ENCODE measurements at regions not wholly inside any gene's neighbourhood (a gene's known extent, or its start where the extent isn't known, plus 50 kb on each side); places are given as distances from the start of the nearest gene placed in this dataset.

DNA sequence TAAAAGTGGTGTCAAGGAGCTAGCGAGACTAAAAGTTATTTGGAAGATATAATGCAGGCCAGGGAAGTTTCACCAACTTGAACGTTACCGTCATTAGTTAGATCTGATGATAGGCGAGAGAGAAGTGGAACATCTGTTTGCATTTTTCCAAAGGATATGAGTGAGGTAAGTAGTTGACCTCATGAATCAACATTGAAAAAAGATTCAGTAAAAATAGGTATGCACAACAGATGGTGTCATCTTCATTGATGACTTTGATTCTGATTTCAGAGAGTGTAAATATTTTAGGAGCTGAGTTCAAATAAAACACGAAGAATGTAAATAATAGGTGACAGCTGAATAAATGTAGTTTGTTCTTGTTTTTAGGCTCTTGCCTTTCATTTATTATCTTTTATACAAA, 998.9 kb upstream of the CDH6 start:
- H3K4me3 ChIP-seq (replicated peaks; ENCODE audit: low read depth, low read length) = no peak overlapping the region
- TF ChIP-seq, protein P1, sequence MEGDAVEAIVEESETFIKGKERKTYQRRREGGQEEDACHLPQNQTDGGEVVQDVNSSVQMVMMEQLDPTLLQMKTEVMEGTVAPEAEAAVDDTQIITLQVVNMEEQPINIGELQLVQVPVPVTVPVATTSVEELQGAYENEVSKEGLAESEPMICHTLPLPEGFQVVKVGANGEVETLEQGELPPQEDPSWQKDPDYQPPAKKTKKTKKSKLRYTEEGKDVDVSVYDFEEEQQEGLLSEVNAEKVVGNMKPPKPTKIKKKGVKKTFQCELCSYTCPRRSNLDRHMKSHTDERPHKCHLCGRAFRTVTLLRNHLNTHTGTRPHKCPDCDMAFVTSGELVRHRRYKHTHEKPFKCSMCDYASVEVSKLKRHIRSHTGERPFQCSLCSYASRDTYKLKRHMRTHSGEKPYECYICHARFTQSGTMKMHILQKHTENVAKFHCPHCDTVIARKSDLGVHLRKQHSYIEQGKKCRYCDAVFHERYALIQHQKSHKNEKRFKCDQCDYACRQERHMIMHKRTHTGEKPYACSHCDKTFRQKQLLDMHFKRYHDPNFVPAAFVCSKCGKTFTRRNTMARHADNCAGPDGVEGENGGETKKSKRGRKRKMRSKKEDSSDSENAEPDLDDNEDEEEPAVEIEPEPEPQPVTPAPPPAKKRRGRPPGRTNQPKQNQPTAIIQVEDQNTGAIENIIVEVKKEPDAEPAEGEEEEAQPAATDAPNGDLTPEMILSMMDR (IDR thresholded peaks at IDR 0.05; ENCODE audit: insufficient read depth, low read length, poor library complexity, severe bottlenecking) = no peak
- H3K36me3 ChIP-seq (ENCODE audit: control insufficient read depth, insufficient read depth, low read length) = no peaks in the 10 kb centered on the region
- no peak for DNase-seq (ENCODE audit: extremely low read depth, insufficient read length)
- no peaks in the 10 kb centered on the region for H3K27me3 ChIP-seq (replicated peaks; ENCODE audit: control insufficient read depth, insufficient read depth, low read length)

DNA sequence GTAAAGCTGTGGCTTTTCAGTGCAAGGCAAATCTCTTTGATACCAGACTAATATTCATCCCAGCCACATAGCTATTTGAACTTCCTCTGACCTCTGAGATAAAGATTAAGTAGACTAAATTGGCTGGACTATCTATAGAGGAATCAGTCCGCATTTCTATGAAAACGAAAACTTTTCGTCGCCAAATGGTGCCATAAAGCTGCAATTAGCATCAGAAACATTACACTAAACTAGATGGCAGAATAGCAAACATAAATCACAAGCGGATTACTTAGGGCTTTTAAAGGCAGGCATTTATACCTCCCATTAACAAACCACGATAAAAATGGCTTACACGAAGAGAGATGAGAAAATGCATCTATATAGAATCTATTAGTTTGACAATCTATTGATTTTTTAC, 1009.7 kb upstream of the CDH6 start:
- DNase-seq (ENCODE audit: extremely low read depth, insufficient read length) = no peak
- TF ChIP-seq, protein P1 (IDR thresholded peaks at IDR 0.05; ENCODE audit: insufficient read depth, low read length, poor library complexity, severe bottlenecking) = no peak
- H3K27me3 ChIP-seq (replicated peaks; ENCODE audit: control insufficient read depth, insufficient read depth, low read length) = no peaks in the 10 kb centered on the region

DNA sequence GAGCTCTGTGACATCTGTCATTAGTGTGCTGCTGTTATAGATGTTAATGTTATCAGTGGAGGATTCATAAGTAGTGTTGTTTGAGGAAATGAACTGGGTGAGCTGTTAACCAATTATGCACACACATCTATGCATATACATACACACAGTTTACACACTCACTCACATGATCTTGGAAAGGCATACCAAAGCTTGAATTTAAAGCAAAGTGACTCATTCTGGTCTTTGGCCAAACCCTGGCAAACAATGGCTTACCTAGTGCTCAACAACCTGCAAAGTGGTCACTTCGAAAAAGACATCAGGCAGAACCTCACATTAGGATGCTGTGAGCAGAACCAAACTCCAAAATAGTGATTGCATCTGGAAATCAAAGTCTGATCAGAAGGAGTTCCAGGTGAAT, 1037.3 kb upstream of the CDH6 start:
- TF ChIP-seq, protein P1 (IDR thresholded peaks at IDR 0.05; ENCODE audit: insufficient read depth, low read length, poor library complexity, severe bottlenecking) = no peak
- no peaks in the 10 kb centered on the region for H3K27me3 ChIP-seq (replicated peaks; ENCODE audit: control insufficient read depth, insufficient read depth, low read length)
- no peak overlapping the region for H3K4me3 ChIP-seq (replicated peaks; ENCODE audit: low read depth, low read length)
- no peaks in the 10 kb centered on the region for H3K36me3 ChIP-seq (ENCODE audit: control insufficient read depth, insufficient read depth, low read length)
- no peak for DNase-seq (ENCODE audit: extremely low read depth, insufficient read length)

More for the DNA sequence above, 1009.7 kb upstream of the CDH6 start:
- Histone ChIP-seq H3K36me3 (ENCODE audit: control insufficient read depth, insufficient read depth, low read length) (no peaks in the 10 kb centered on the region), H3K4me3 (replicated peaks; ENCODE audit: low read depth, low read length) (no peak overlapping the region)

DNA sequence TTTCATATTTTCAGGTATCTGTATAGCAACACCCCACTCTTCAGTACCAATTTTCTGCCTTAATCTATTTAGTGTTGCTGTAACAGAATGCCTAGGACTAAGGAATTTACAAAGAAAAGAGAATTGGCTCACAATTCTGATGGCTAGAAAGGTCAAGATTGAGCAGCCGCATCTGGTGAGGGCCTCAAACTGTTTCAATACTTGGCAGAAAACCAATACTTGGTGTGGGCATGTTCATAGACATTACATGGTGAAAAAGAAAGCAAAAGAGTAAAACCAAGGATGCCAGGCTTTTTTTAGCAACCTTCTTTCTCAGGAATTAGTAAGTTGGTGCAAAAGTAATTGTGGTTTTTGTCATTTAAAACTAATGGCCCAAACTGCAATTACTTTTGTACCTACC, 1041.1 kb upstream of the CDH6 start:
- H3K4me3 ChIP-seq (replicated peaks; ENCODE audit: low read depth, low read length) = no peak overlapping the region
- TF ChIP-seq, protein P1 (IDR thresholded peaks at IDR 0.05; ENCODE audit: insufficient read depth, low read length, poor library complexity, severe bottlenecking) = no peak
- DNase-seq (ENCODE audit: extremely low read depth, insufficient read length) = no peak
- H3K27me3 ChIP-seq (replicated peaks; ENCODE audit: control insufficient read depth, insufficient read depth, low read length) = no peaks in the 10 kb centered on the region
- H3K36me3 ChIP-seq (ENCODE audit: control insufficient read depth, insufficient read depth, low read length) = no peaks in the 10 kb centered on the region

DNA sequence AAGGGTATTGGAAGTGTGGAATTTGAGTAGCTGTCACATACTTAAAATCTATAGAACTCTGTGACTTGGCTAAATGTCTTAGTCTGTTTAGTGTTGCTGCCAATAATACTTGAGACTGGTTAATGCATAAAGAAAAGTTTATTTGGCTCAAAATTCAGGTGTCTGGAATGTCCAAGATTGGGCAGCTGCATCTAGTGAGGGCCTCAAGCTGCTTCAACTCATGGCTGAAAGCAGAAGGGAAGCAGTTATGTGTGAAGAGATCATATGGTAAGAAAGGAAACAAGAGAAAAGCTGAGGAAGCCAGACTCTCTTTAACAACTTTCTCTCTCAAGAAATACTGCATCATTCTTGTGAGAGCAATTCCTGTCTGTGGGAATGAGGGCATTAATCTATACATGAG, 1043.3 kb upstream of the CDH6 start:
- Histone ChIP-seq H3K4me3 (replicated peaks; ENCODE audit: low read depth, low read length) (no peak overlapping the region), H3K27me3 (replicated peaks; ENCODE audit: control insufficient read depth, insufficient read depth, low read length) (no peaks in the 10 kb centered on the region), H3K36me3 (ENCODE audit: control insufficient read depth, insufficient read depth, low read length) (no peaks in the 10 kb centered on the region)
- no peak for DNase-seq (ENCODE audit: extremely low read depth, insufficient read length)
- TF ChIP-seq, protein P1 (IDR thresholded peaks at IDR 0.05; ENCODE audit: insufficient read depth, low read length, poor library complexity, severe bottlenecking) = no peak

DNA sequence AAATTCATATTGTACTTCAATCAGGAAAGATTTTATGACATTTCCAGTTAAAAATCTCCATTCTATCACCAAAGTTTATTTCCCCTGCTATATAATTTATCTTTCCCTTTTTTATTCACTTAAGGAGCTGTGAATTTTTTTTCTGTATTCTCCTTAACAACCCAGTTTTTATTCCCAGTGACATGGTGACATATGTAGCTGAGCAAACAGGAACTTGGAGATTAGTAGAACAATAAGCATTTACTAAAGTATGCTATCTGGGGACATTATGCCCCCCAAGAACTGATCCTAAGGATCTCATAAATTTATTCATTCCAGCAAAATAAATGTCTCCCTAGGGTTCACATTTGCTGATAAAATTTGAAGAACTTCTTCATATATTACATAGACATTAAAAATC, 1044.0 kb upstream of the CDH6 start:
- DNase-seq (ENCODE audit: extremely low read depth, insufficient read length) = no peak
- Histone ChIP-seq H3K27me3 (replicated peaks; ENCODE audit: control insufficient read depth, insufficient read depth, low read length) (no peaks in the 10 kb centered on the region), H3K36me3 (ENCODE audit: control insufficient read depth, insufficient read depth, low read length) (no peaks in the 10 kb centered on the region), H3K4me3 (replicated peaks; ENCODE audit: low read depth, low read length) (no peak overlapping the region)
- TF ChIP-seq, protein P1 (IDR thresholded peaks at IDR 0.05; ENCODE audit: insufficient read depth, low read length, poor library complexity, severe bottlenecking) = no peak

Data from GM06990 (cell line).